Heart left ventricle (tissue), 16 donors: ENCODE measurements at regions not wholly inside any gene's neighbourhood (a gene's known extent, or its start where the extent isn't known, plus 50 kb on each side); places are given as distances from the start of the nearest gene placed in this dataset.

Experiments used
- ATAC-seq, 4 donors: fragments of 200-7000 bp; cut with Tn5 transposase; one replicate each; pipeline ENCODE4 v1.9.1; 2020 to 2022; ENCODE audit warnings: moderate library complexity in 4 of 4, mild to moderate bottlenecking in 3 of 4, moderate number of reproducible peaks in 1 of 4
- DNase-seq, 5 donors: peaks; one replicate each; pipeline ENCODE4 v3.0.0-alpha.2; 2020
- H3K27ac ChIP-seq, 12 donors: fragments of 200-600 bp; sonication (generic) in 4 of 12; one replicate each; pipeline versions ENCODE4 v1.5.0 to v1.8.0; 2016 to 2022; ENCODE audit warnings: mild to moderate bottlenecking in 2 of 12
- H3K27me3 ChIP-seq, 9 donors: fragments of 200-600 bp; sonication (generic) in 2 of 9; one replicate each; pipeline versions ENCODE4 v1.5.1 to v1.8.0; 2016 to 2022; ENCODE audit warnings: mild to moderate bottlenecking in 3 of 9
- H3K36me3 ChIP-seq, 9 donors: fragments of 200-600 bp; sonication (generic) in 2 of 9; one replicate each; pipeline versions ENCODE4 v1.5.0 to v1.8.0; 2018 to 2022; ENCODE audit warnings: mild to moderate bottlenecking in 2 of 9
- H3K4me1 ChIP-seq, 12 donors: fragments of 200-600 bp; sonication (generic) in 4 of 12; one replicate each; pipeline versions ENCODE4 v1.5.0 to v1.8.0; 2016 to 2022; ENCODE audit warnings: mild to moderate bottlenecking in 3 of 12
- H3K4me3 ChIP-seq, 12 donors: fragments of 200-600 bp; sonication (generic) in 4 of 12; one replicate each; pipeline versions ENCODE4 v1.5.0 to v1.8.0; 2017 to 2022; ENCODE audit warnings: mild to moderate bottlenecking in 9 of 12, moderate library complexity in 4 of 12
- H3K9me3 ChIP-seq, 12 donors: fragments of 200-600 bp; sonication (generic) in 4 of 12; one replicate each; pipeline versions ENCODE4 v1.5.0 to v1.8.0; 2016 to 2022; ENCODE audit warnings: mild to moderate bottlenecking in 1 of 12
- POLR2A ChIP-seq, 2 donors: fragments of 450-650 bp; IDR thresholded peaks; one replicate each; pipeline ENCODE4 v1.6.1; 2017; ENCODE audit warnings: antibody characterized with exemption in 2 of 2, mild to moderate bottlenecking in 2 of 2, moderate library complexity in 2 of 2
- WGBS, 4 donors: extraction: QIAGEN DNeasy Blood & Tissue Kit in 2 of 4; methylation state at CpG; one replicate each; pipeline versions ENCODE4 v1.1.5 to v1.1.7; 2013 to 2018; 5-methylcytosine and 5-hydroxymethylcytosine counted together
- intact Hi-C, 10 donors: fragments of 100-400 bp; cut with DNase I; formaldehyde crosslinking; loops; one replicate each; pipeline versions ENCODE4 v1.11.1 to v1.14.2; 2022
- TF ChIP-seq, protein P1 (sequence below), 12 donors: fragments of 200-600 bp; sonication (generic) in 4 of 12; IDR thresholded peaks; one replicate each; pipeline versions ENCODE4 v1.5.0 to v1.8.0; 2018 to 2022; ENCODE audit warnings: antibody characterized with exemption in 12 of 12, mild to moderate bottlenecking in 5 of 12
- donor health status: ischemic (EF 13 %, LVEDD 7.1; RV severe dilation, severe dysfunction).
- donor health status: healthy with polysubstance abuse.
- donor health status: DM: no; HTN: yes; CAD: no.
- donor health status: DM: no; HTN: no; CAD: no.
- donor health status: ischemic (EF 25% LVEDD 6.9; RV normal size, moderate dysfunction).
- donor health status: ischemic (EF 25% LVEDD 5.7; RV mildly dilated, moderate dysfunction).
- donor health status: healthy.
- donor health status: DM: yes; HTN: yes; CAD: no.
- donor health status: ischemic (EF 35%, LVEDD 5.7; RV mildly dilated, moderate dysfunction).
- donor health status: nonischemic (EF 11% LVEDD 7.7; RV severe dilation, severe dysfunction).
- donor health status: DM: yes; HTN: yes; CAD: no.
- donor health status: PGD.
- donor health status: ischemic (EF 29% LVEDD 5.4; RV normal size, mild dysfunction).
- donor health status: nonischemic (EF 23%, LVEDD 6.1; RV moderate dilation, normal function).

- no peaks in the 10 kb centered on the region for H3K36me3 ChIP-seq
- no peaks in the 10 kb centered on the region for H3K9me3 ChIP-seq
- DNase-seq (no peak), ATAC-seq (no peak)
- H3K27ac ChIP-seq, result no peak overlapping the region
- TF ChIP-seq POLR2A (IDR thresholded peaks at IDR 0.05), result no peak
- TF ChIP-seq, protein P1, sequence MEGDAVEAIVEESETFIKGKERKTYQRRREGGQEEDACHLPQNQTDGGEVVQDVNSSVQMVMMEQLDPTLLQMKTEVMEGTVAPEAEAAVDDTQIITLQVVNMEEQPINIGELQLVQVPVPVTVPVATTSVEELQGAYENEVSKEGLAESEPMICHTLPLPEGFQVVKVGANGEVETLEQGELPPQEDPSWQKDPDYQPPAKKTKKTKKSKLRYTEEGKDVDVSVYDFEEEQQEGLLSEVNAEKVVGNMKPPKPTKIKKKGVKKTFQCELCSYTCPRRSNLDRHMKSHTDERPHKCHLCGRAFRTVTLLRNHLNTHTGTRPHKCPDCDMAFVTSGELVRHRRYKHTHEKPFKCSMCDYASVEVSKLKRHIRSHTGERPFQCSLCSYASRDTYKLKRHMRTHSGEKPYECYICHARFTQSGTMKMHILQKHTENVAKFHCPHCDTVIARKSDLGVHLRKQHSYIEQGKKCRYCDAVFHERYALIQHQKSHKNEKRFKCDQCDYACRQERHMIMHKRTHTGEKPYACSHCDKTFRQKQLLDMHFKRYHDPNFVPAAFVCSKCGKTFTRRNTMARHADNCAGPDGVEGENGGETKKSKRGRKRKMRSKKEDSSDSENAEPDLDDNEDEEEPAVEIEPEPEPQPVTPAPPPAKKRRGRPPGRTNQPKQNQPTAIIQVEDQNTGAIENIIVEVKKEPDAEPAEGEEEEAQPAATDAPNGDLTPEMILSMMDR (IDR thresholded peaks at IDR 0.05), result no peak
- H3K4me3 ChIP-seq, result no peak overlapping the region
- 73 to 83% (median 76%) methylated on average over 2 of the region's 2 CpGs for WGBS, 4 donors
- no peaks in the 10 kb centered on the region for H3K27me3 ChIP-seq
- H3K4me1 ChIP-seq, result peaks cover 0 to 7% (median 0%) of the 10 kb centered on the region in 12 donors
- intact Hi-C loops, result no loop called here
Measured at GRCh38 chr13:38166116-38166515, 183.5 kb upstream of the UFM1 start.

DNA sequence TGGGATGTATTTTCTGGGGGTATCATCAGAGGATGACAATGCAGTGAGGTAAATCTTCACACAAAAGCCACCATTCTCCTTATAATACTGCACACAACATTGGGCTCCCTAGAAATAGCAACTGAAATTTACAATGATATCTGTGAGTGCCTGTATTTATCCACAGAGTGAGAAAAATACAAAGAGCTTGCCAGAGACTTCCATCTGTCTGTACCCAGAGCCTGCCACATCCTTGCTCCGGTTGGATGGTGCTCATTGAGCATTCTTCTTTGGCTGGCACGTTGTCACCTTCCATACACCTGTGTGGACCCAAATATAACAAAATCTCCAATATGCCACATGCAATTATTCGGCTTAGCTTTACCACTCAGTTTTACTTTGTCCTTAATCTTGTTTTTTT, 189.5 kb upstream of the UFM1 start:
- TF ChIP-seq, protein P1 (IDR thresholded peaks at IDR 0.05), result no peak
- no peak for TF ChIP-seq POLR2A (IDR thresholded peaks at IDR 0.05)
- intact Hi-C loops, result no loop called here
- no peak overlapping the region for H3K27ac ChIP-seq
- H3K4me1 ChIP-seq, result no peaks in the 10 kb centered on the region
- H3K27me3 ChIP-seq, result no peaks in the 10 kb centered on the region
- no peaks in the 10 kb centered on the region for H3K36me3 ChIP-seq
- DNase-seq (no peak), ATAC-seq (no peak)
- peaks cover 0 to 5% (median 0%) of the 10 kb centered on the region in 12 donors for H3K9me3 ChIP-seq
- H3K4me3 ChIP-seq, result no peak overlapping the region
- 80 to 84% (median 81%) methylated on average over 3 of the region's 3 CpGs for WGBS, 4 donors

GRCh38 chr13:38159710-38160109, 189.9 kb upstream of the UFM1 start:
- H3K27ac ChIP-seq, result no peak overlapping the region
- ATAC-seq (no peak), DNase-seq (no peak)
- WGBS, 4 donors, result 91 to 100% (median 93%) methylated on average over 1 of the region's 1 CpG
- H3K4me3 ChIP-seq, result no peak overlapping the region
- TF ChIP-seq, protein P1 (IDR thresholded peaks at IDR 0.05), result no peak
- no peak for TF ChIP-seq POLR2A (IDR thresholded peaks at IDR 0.05)
- no peaks in the 10 kb centered on the region for H3K4me1 ChIP-seq
- intact Hi-C loops, result no loop called here
- peaks cover 0 to 9% (median 0%) of the 10 kb centered on the region in 12 donors for H3K9me3 ChIP-seq
- no peaks in the 10 kb centered on the region for H3K27me3 ChIP-seq
- no peaks in the 10 kb centered on the region for H3K36me3 ChIP-seq

GRCh38 chr13:38147050-38147449, 202.6 kb upstream of the UFM1 start:
- intact Hi-C loops, result no loop called here

More at GRCh38 chr13:38147050-38147449, 202.6 kb upstream of the UFM1 start:
- no peak overlapping the region for H3K4me3 ChIP-seq
- no peak overlapping the region for H3K27ac ChIP-seq
- no peaks in the 10 kb centered on the region for H3K36me3 ChIP-seq
- no peaks in the 10 kb centered on the region for H3K27me3 ChIP-seq
- DNase-seq, result no peak
- H3K4me1 ChIP-seq, result no peaks in the 10 kb centered on the region
- TF ChIP-seq, protein P1 (IDR thresholded peaks at IDR 0.05), result no peak
- no peak for TF ChIP-seq POLR2A (IDR thresholded peaks at IDR 0.05)
- ATAC-seq, result no peak
- H3K9me3 ChIP-seq, result peaks cover 0 to 4% (median 0%) of the 10 kb centered on the region in 12 donors
- 60 to 75% (median 70%) methylated on average over 3 of the region's 3 CpGs for WGBS, 4 donors
